D341Med (cell line): ENCODE measurements at regions not wholly inside any gene's neighbourhood (a gene's known extent, or its start where the extent isn't known, plus 50 kb on each side); places are given as distances from the start of the nearest gene placed in this dataset.

ENCODE experiments used
- DNase-seq: peaks from one replicate; pipeline ENCODE4 v3.0.0; 2012; ENCODE audit warnings: low spot score

DNA sequence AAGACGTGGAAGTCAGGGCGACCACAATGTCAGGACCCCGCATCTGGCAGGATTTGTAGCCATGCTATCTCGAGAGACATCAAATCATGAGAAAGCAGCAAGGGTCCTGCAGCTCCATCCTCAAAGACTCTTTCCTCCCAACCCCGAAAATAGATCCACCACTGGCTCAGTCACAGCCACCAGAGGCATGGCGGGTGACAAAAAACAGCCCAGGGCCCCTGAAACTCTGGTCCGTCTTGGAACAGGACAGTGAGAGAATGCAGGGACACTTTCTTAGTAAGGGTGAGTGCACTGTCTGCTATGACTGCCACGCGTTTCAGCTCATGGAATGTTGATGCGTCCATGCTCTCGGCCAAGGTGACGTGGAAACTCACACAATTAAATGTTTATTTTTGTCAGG, 220.9 kb downstream of the IRX2 start:
- no peak for DNase-seq

DNA sequence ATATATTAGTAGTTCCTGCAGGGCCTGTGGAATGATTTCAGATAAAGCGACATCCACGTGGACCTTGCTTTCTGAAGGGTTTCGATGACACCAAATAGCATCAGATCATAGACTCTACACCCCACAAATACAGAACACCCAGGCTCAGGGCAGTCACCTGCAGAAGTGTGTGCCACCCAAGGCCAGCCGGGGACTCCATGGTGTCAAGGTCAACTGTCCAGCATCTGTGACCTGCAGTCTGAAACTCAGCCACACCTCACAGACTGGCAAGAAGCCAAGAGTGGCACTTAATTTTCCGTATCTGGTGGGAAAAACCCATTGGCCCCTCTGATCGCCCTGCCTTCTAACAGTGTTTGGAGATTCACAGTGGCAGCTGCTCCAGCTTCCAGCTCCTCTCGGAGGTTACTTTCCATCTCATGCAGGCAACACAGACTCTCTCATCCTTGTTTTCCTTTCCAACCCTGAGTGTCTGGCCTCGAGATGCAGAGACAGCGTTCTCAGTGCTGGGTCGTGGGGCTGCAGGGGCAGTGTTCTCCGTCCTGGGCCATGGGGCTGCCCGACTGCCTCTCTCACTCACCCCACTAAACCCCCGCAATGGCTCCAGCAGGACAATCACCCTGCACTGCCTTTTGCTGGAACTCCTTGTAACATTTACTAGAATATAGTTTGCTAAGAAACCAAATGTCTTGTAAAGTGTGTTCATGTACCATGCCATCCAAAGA, 221.9 kb downstream of the IRX2 start:
- DNase-seq: no peak

- no peak for DNase-seq
These were observed 226.1 kb downstream of the IRX2 start for GRCh38 chr5:2525351-2525750.

GRCh38 chr5:2524620-2525019, 226.9 kb downstream of the IRX2 start:
- no peak for DNase-seq

DNA sequence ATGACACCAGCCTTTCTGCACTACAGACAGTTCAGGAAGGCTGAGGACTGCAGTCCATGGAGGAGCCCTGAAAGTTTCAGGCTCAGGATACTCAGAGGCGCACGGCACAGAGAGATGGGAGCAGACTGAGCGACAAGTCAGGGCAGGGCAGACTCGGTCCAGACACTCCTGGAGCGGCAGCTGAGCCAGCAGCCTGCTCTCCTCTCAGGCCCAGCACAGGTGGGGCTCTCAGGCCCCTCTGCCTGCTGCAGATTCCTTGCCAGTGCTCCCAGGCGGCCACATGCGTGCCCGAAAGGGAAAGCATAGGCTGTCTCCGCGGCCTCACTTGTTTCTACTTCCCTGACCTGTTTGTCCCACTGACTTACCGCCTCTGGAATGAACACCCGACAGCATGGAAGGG, 228.3 kb downstream of the IRX2 start:
- no peak for DNase-seq

- DNase-seq: no peak
These were observed 229.1 kb downstream of the IRX2 start for GRCh38 chr5:2522372-2522771.

- no peak for DNase-seq
These were observed 232.3 kb downstream of the IRX2 start for GRCh38 chr5:2519153-2519552.

DNA sequence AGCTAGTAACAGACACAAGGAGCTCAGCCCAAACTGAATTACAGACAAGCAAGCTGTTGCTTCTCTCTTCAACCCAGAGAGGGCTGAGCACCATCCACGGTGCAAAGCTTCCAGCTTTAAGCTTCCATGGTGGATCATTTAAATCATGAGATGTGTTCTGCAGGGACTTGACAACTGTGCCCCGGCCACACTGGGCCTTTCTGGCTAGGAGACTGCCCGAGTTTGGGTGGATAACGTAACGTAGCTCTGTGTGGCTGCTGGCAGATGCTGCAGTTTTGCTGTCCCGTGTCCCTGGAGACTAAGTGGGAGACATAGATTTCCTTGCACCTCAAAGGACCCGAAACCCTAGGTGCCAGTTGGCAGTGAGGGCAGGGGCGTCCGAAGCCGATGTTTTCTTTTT, 234.0 kb downstream of the IRX2 start:
- DNase-seq: no peak

- DNase-seq: no peak
These were observed 236.2 kb downstream of the IRX2 start for GRCh38 chr5:2515180-2515764.

GRCh38 chr5:2514484-2514883, 237.0 kb downstream of the IRX2 start:
- DNase-seq: no peak

DNA sequence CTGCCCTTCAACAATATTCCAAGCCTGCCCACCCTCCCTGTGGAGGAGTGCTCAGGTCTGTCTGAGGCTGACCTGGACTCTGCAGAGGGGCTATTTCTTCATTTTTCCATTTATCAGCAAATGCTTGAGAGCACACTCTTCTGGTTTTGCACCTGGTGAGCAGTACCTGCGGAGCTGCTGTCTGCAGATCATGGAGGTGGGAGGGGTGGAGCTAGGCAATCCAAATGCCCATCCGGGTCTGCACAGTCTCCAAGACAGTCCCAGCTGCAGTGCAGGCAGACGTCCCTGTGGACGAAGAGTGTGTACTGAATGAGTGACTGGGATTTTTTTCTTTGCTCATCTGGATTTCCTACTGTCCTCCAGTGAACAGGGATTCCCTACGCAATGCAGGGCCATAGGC, 239.8 kb downstream of the IRX2 start:
- no peak for DNase-seq

GRCh38 chr5:2511126-2511525, 240.4 kb downstream of the IRX2 start:
- DNase-seq: no peak

- no peak for DNase-seq
These were observed 241.9 kb downstream of the IRX2 start for GRCh38 chr5:2509527-2509926.

DNA sequence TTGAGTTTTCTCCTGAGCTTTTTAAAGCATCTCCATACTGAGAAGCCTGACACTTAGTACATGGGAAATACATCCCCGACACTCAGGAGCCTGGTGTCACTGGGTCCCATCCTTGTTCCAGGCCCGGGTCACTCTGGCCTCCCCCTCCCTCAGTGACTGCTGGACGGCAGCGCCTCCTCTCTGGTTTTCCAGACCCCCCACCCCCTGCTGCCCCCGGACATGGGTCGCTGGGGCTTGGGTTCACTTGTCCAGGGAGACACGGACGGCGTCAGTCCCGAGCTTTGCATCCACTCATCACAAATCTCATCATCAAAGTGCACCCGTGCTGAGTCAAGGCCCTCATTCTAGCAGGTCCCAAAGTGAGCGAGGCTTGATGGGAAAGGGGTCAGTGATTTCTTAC, 243.0 kb downstream of the IRX2 start:
- DNase-seq: no peak

DNA sequence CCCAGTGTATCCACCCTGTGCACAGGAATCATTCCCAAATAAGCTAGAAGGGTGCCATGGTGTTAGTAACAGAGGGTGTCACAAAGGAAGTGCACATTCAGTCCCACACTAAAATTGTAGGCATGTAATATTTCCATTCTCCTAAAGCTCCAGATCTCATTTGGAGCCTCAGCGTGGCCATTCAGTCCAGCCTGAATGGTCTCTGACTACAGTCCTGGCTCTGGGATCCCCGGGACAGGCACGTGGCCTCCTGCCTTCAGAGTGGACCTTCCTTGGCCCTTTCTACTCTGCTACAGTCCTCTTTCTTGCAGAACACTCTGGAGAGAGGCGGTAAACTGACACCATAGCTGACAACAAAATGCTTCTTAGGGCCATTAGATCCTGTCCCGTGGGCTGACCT, 243.9 kb downstream of the IRX2 start:
- DNase-seq: no peak

- DNase-seq: no peak
These were observed 244.9 kb downstream of the IRX2 start for GRCh38 chr5:2506603-2507002.

GRCh38 chr5:2505217-2505616, 246.3 kb downstream of the IRX2 start:
- no peak for DNase-seq

- no peak for DNase-seq
These were observed 248.4 kb downstream of the IRX2 start for GRCh38 chr5:2502970-2503594.

GRCh38 chr5:2499917-2500316, 251.6 kb downstream of the IRX2 start:
- no peak for DNase-seq

GRCh38 chr5:2496891-2497290, 254.6 kb downstream of the IRX2 start:
- DNase-seq: no peak

DNA sequence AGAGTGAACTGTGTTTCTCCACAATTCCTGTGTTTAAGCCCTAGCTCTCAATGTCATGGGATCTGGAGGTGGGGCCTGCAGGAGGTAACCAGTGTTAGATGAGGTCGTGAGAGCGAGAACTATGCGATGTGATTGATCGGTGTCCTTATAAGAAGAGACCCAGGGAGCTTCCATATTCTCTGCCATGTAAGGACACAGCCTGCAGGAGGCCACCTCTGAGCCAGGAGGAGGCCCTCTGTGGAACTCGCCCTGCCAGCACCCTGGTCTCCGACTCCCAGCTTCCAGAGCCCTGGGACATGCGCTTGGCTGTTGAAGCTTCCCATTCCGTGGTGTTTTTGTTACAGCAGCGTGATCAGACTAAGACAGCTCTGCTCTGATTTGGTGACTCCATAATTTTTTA, 255.4 kb downstream of the IRX2 start:
- no peak for DNase-seq

GRCh38 chr5:2493356-2493755, 258.1 kb downstream of the IRX2 start:
- no peak for DNase-seq

DNA sequence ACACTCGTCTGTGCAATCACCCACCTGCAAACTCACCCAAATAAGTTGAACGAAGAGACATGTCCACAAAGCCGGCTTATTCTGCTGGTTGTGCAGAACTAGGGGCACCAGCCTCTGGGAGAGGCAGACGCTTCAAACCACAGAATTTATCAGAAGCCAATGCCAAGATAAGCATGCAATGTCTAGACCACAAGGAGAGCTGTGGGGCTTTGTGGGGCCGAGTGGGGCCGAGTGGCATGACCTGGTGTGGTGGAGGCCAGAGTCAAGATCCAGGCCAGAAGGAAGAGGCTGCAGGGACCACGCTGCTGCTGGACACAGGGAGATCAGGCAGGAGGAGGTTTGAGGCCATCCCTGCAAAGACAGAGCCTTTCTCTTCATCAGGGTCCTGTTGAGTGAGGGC, 259.0 kb downstream of the IRX2 start:
- no peak for DNase-seq

DNA sequence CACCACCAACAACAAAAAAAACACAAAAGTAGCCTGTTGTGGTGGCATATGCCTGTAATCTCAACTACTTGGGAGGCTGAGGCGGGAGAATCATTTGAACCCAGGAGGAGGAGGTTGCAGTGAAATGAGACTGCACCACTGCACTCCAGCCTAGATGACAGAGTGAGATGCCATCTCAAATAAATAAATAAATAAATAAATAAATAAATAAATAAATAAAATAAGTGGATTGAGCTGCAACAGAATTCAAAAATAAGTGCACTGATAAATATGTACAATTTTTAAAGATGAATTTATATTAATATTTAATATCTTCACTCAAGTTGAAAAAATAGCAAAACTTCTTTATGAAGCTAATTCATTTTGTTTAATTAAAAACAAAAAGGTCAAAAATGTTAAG, 259.6 kb downstream of the IRX2 start:
- no peak for DNase-seq
